Epithelial cell of prostate (primary cell): ENCODE measurements at regions not wholly inside any gene's neighbourhood (a gene's known extent, or its start where the extent isn't known, plus 50 kb on each side); places are given as distances from the start of the nearest gene placed in this dataset.

Source experiments
- DNase-seq: peaks from one replicate; pipeline ENCODE4 v3.0.0-alpha.2; 2011; ENCODE audit warnings: low read depth, low spot score
- H3K27ac ChIP-seq: fragments of 450-650 bp; 2 replicates; pipeline ENCODE4 v1.5.1; 2017; ENCODE audit warnings: mild to moderate bottlenecking

DNA sequence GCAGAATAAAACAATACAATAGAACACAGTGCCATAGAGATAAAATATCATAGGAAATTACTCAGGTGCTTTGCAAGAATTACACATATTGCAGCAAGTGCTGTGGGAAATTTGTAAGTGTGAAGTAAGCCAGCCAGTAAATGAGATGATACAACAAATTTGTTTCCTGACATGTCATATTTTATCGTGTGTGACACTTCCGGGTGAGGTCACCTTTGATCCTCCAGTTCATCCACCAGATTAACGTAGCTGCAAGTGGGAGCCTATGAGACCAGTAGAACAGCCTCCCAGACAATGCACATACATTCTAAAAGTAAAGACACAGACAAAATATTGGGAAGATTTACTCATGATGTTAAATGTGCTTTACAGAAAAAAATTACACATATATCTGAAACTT is 72.2 kb downstream of the PRDM9 start:
- no peak overlapping the region for H3K27ac ChIP-seq
- no peak for DNase-seq

GRCh38 chr5:23583081-23583480 is 75.7 kb downstream of the PRDM9 start:
- no peak for DNase-seq
- no peak overlapping the region for H3K27ac ChIP-seq

GRCh38 chr5:23588841-23589326 is 81.5 kb downstream of the PRDM9 start:
- no peak for DNase-seq
- no peak overlapping the region for H3K27ac ChIP-seq

DNA sequence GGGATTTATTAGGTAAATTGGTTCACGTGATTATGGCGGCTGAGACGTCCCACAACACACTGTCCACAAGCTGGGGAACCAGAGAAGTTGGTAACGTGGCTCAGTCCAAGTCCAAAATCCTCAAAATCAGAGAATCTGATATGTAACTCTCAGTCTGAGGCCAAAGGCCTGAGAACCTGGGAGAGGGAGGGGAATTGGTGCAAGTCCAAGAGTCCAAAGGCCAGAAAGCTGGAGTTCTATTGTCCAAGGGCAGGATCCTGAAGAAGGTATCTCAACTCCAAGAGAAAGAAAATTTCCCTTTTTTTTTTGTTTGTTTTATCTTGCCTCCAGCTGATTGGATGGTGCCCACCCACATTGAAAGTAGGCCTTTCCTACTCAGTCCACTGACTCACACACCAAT is 83.8 kb downstream of the PRDM9 start:
- no peak for DNase-seq

GRCh38 chr5:23606927-23607326 is 99.5 kb downstream of the PRDM9 start:
- no peak overlapping the region for H3K27ac ChIP-seq
- no peak for DNase-seq

More for the DNA sequence above, 83.8 kb downstream of the PRDM9 start:
- H3K27ac ChIP-seq, result no peak overlapping the region

- no peak overlapping the region for H3K27ac ChIP-seq
- DNase-seq, result no peak
Observed at GRCh38 chr5:23612701-23613100, 105.3 kb downstream of the PRDM9 start.

DNA sequence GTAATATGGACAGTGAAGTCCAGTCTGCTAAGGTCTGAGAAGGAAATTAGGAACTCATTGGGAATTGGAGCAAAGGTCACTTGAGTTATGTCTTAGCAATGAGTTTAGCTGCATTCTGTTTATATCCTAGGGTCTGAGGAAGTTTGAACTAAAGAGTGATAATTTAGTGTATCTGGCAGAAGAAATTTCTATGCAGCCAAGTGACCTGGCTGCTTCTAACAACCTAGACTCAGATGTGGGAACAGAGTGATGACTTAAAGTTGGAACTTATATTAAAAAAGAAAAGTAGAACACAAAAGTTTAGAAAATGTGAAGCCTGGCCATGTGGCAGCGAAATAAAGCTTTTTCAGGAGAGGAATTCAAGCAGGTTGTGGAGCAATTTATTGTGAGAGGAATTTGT is 106.2 kb downstream of the PRDM9 start:
- DNase-seq, result no peak
- no peak overlapping the region for H3K27ac ChIP-seq

DNA sequence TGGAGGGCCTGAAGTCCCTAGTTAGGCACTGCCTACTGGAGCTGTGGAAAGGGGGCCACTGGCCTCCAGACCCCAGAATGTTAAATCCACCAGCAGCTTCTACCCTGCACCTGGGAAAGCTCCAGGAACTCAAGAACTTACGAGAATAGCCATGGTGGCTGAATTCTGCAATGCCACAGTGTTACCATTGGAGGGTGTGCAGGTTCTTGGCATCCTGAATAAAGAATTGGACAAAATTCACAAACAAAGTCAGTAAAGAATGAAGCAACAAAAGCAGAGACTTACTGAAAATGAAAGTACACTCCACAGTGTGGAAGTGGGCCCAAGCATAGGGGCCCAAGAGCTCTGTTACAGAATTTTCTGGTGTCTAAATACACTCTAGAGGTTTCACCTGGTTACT is 107.0 kb downstream of the PRDM9 start:
- DNase-seq, result no peak
- no peak overlapping the region for H3K27ac ChIP-seq

- H3K27ac ChIP-seq, result no peak overlapping the region
- no peak for DNase-seq
Observed at GRCh38 chr5:23626961-23627360, 119.6 kb downstream of the PRDM9 start.

DNA sequence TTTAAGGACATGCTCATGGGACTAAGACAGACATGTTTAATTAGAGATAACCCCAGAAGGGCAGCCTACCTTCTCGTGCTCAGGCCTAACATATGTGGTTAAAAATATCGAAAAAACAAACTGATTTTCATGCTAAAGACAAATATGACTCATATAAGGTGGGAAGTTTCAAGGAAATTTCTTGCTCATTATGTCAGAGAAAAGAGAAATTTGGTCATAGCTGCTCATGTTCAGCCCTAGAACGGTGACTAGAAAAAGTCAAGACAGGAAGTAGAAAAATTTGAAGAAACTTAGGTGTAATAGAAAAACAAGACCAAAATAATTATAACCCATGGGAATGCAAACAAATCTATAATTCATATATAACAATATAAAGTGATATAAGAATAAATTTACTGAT is 120.6 kb downstream of the PRDM9 start:
- no peak overlapping the region for H3K27ac ChIP-seq
- DNase-seq, result no peak

DNA sequence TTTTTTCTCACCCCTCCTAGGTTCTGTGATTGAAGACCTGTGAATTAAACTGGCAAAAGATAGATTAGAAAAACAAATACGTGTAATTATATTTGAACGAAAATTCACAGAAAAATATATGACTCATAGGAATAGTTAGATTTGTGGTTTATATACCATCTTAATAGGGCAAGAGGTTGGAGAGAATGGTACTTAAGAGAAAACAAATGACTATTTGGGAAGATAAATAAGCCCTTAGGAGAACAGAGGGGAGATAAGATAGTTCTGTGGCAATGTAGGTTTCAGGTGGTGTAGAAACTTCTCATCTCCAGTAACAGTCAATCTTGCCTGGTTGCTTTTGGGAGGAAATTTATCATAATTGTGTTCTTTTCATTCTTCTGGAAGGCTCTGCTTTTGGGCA is 122.0 kb downstream of the PRDM9 start:
- no peak for DNase-seq
- H3K27ac ChIP-seq, result no peak overlapping the region

- H3K27ac ChIP-seq, result peak overlapping the region; percentile 28
- no peak for DNase-seq
Observed at GRCh38 chr5:23631302-23632045, 124.1 kb downstream of the PRDM9 start.

GRCh38 chr5:23635938-23636337 is 128.5 kb downstream of the PRDM9 start:
- no peak overlapping the region for H3K27ac ChIP-seq
- DNase-seq, result no peak

DNA sequence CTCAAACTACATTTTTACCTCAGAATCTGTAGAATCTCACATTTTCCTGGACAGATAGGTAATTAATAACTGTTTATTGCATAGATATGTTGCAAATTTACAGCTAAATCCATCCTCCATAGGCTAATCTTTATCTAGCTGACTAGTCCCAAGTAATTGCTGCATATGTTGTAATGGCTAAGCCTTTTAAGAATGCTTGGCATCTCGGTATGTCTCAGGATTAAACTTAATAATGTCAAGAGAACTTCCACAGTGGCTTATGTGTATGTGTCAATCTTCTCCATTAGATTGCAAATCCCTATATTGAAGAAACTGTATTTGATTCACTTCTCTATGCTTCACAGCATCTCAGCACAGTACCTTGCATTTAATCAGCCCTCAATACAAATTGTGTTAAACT is 131.9 kb downstream of the PRDM9 start:
- DNase-seq, result no peak
- no peak overlapping the region for H3K27ac ChIP-seq

DNA sequence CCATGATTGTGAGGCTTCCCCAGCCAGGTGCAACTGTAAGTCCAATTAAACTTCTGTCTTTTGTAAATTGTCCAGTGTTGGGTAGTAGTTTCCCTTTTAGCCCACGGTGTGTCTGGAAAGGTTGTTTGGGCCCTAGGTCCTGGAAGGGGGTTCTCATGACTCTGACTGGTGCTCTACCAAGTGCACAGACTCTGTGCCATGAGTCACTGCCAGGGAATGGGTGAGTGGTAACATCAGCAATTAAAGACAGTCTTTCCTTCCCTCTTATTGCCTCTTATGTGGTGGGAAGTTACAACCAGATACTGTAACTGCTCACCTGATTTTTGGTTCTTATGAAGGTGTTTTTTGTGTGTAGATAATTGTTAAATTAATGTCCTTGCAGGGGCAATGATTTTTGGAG is 141.2 kb downstream of the PRDM9 start:
- no peak for DNase-seq
- no peak overlapping the region for H3K27ac ChIP-seq

DNA sequence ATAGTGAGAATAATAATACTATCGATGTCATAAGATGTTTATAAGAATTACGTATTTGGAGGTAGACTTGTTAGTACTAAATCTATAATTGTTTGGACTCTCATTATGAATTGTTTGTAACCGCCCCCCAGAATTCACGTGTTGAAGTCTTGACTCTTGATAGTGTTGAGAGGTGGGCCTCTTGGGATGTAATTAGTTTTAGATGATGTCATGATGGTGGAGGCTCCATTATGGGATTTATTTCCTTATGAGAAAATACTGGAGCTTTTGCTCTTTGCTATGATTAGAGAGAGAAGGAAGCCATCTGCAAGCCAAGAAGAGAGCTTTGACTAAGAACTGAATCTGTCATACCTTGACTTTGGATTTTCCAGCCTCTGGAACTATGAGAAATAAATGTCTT is 142.2 kb downstream of the PRDM9 start:
- DNase-seq, result no peak

GRCh38 chr5:23655674-23656073 is 148.3 kb downstream of the PRDM9 start:
- no peak overlapping the region for H3K27ac ChIP-seq
- no peak for DNase-seq

More for the DNA sequence above, 142.2 kb downstream of the PRDM9 start:
- H3K27ac ChIP-seq, result no peak overlapping the region

DNA sequence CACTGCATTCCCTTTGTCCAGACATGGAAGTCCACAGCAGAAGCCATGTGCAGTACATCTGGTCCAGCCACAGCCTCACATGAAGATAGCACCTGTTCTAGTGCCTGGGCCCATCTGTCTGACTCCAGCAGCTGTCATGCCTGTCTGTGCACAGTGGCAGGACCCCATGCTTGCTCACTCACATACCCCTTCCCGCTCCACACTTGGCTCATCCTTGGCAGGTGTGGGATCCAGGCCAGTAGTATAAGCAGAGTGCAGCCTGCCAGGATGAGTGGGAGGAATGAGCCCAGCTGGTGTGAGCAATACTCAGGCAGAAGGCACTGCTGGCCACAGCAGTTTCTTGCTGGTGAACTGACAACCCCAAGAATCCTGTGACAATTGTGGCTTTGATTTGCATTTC is 168.0 kb downstream of the PRDM9 start:
- DNase-seq, result no peak
- H3K27ac ChIP-seq, result no peak overlapping the region

- DNase-seq, result no peak
Observed at GRCh38 chr5:23677996-23678395, 170.6 kb downstream of the PRDM9 start.

GRCh38 chr5:23684103-23684502 is 176.7 kb downstream of the PRDM9 start:
- H3K27ac ChIP-seq, result no peak overlapping the region
- DNase-seq, result no peak

More at GRCh38 chr5:23677996-23678395, 170.6 kb downstream of the PRDM9 start:
- H3K27ac ChIP-seq, result no peak overlapping the region

DNA sequence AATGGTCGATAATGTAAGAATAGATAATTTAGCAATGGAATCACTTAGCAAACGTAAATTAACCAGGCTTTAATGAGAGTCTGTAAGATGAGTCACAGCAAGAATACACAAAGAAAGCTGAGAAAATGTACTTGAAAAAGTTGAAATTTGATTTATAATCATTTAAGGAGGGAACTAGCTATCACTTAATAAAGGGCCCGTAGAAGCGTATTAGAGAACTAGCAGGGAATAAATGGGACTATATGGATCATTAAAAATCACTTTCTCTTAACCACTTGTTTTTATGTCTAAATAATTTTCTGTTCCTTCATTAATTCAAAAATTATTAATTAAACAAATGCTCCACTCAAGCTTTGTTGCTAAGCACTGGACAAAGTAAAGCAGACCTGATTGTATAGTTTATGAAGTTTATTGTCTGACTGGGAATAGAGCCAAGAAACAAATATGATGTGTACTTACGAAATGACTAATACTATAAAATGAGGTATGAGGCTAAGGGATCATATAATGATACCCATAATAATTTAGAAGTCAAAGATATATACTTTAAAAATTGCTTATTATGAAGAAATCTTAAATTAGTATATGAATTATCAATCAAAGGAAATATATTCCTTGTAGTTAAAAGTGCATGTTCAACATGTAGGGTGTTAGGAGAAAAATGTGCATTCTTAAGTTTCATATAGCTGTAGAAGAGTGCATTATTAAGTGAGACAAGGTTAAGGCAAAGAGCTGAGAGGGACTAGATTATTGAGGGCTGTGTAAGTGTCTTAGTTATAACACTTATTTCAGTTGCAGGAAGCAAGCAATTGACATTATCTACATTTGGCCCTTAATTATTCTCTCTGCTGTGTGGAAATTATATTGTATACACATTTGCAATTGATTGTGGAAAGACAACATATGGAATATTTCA is 196.8 kb downstream of the PRDM9 start:
- no peak overlapping the region for H3K27ac ChIP-seq
- peak; percentile 16 for DNase-seq
